AG04450 (cell line): ENCODE measurements at regions not wholly inside any gene's neighbourhood (a gene's known extent, or its start where the extent isn't known, plus 50 kb on each side); places are given as distances from the start of the nearest gene placed in this dataset.

Experiments used
- CTCF ChIA-PET: fragments of 300-600, 350-600 bp; formaldehyde crosslinking; extraction: SDS; loops from one replicate; lab custom pipeline; 2022; ENCODE audit warnings: antibody characterized with exemption, inconsistent platforms; lab: Charles Lee
- POLR2A ChIA-PET: fragments of 350-600 bp; formaldehyde crosslinking; extraction: SDS; loops from one replicate; lab custom pipeline; 2021; ENCODE audit warnings: antibody characterized with exemption, inconsistent platforms; lab: Yijun Ruan, JAX
- DNase-seq: peaks from one replicate; pipeline ENCODE4 v3.0.0-alpha.2; 2011; ENCODE audit warnings: low read depth, low spot score
- H3K27ac ChIP-seq: one replicate; pipeline ENCODE4 v1.5.1; 2012; ENCODE audit warnings: low read depth, low read length, control low read depth
- H3K27me3 ChIP-seq: one replicate; pipeline ENCODE4 v1.6.0; 2012; ENCODE audit warnings: low read length; ENCODE audit not compliant: control insufficient read depth, insufficient read depth
- H3K4me3 ChIP-seq: 2 replicates; pipeline ENCODE4 v1.5.1; 2011; ENCODE audit warnings: mild to moderate bottlenecking, low read depth, low read length, control low read depth
- H3K9me3 ChIP-seq: 2 replicates; pipeline ENCODE4 v1.5.1; 2012; ENCODE audit warnings: low read length; ENCODE audit not compliant: control insufficient read depth, insufficient read depth
- CTCF ChIP-seq: IDR thresholded peaks from 2 replicates; pipeline ENCODE4 v1.5.1; 2011; ENCODE audit warnings: low read depth, low read length, control low read depth, inconsistent platforms

- peaks cover 8% of the 10 kb centered on the region; the same call in 1 of the 2 replicates for H3K9me3 ChIP-seq
- no peaks in the 10 kb centered on the region for H3K27me3 ChIP-seq
- H3K27ac ChIP-seq = no peak overlapping the region
- ChIA-PET CTCF (no interaction called here), POLR2A (no interaction called here)
- DNase-seq = no peak
- no peak overlapping the region for H3K4me3 ChIP-seq
- no peak for TF ChIP-seq CTCF
These were observed 439.1 kb upstream of the OPRM1 start for GRCh38 chr6:153599901-153600300.

- ChIA-PET POLR2A (no interaction called here), CTCF (no interaction called here)
- Histone ChIP-seq H3K27me3 (no peaks in the 10 kb centered on the region), H3K9me3 (peaks cover 5% of the 10 kb centered on the region; the same call in 1 of the 2 replicates), H3K27ac (no peak overlapping the region), H3K4me3 (no peak overlapping the region)
- DNase-seq = no peak
- no peak for TF ChIP-seq CTCF
These were observed 443.1 kb upstream of the OPRM1 start for GRCh38 chr6:153595903-153596302.

GRCh38 chr6:153594871-153595270, 444.2 kb upstream of the OPRM1 start:
- Histone ChIP-seq H3K9me3 (peaks cover 5% of the 10 kb centered on the region; the same call in 1 of the 2 replicates), H3K27ac (no peak overlapping the region), H3K27me3 (no peaks in the 10 kb centered on the region), H3K4me3 (no peak overlapping the region)
- CTCF ChIA-PET = no interaction called here
- TF ChIP-seq CTCF = no peak
- POLR2A ChIA-PET = no interaction called here
- DNase-seq = no peak

- TF ChIP-seq CTCF = no peak
- ChIA-PET POLR2A (no interaction called here), CTCF (interaction anchor here (1.1 kb wide), 1 partner anchor 39 kb away, joined by 5 read pairs; no protein-coding TSS in a partner anchor)
- no peak for DNase-seq
- H3K27ac ChIP-seq = no peak overlapping the region
- no peak overlapping the region for H3K4me3 ChIP-seq
- no peaks in the 10 kb centered on the region for H3K9me3 ChIP-seq
- no peaks in the 10 kb centered on the region for H3K27me3 ChIP-seq
These were observed 447.9 kb upstream of the OPRM1 start for GRCh38 chr6:153591159-153591558.

- DNase-seq = no peak
- Histone ChIP-seq H3K27me3 (no peaks in the 10 kb centered on the region), H3K4me3 (no peak overlapping the region), H3K9me3 (no peaks in the 10 kb centered on the region), H3K27ac (no peak overlapping the region)
- ChIA-PET POLR2A (no interaction called here), CTCF (interaction anchor here (1.1 kb wide), 1 partner anchor 40 kb away, joined by 5 read pairs; no protein-coding TSS in a partner anchor)
- no peak for TF ChIP-seq CTCF
These were observed 448.6 kb upstream of the OPRM1 start for GRCh38 chr6:153590411-153590810.
